ENCODE measurements at regions not wholly inside any gene's neighbourhood (a gene's known extent, or its start where the extent isn't known, plus 50 kb on each side); places are given as distances from the start of the nearest gene placed in this dataset.
"Not testable (repeated sequence)": the region's sequence is repeated elsewhere in the genome, so short reads cannot be mapped to it uniquely, and the experiment has no call there.

DNA sequence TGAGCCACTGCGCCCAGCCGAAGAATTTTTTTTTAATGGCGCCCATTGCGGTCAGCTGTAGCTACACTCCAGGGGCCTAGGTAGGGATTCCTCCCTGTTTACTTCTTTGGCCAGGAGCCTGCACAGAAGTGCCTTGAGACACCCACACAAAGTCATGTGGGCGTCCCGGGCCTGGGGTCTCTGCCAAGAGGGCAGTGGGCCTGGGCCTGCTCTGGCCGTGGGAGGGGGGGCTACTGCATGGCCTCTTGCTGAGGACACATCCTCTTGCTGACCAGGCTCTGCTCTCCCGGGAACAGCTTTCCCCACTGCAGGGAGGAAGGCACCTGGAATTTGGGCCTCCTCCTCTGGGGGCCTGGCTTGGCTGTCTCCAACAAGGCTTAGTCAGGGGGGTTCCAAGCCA is 109.4 kb downstream of the ZNF267 start:
- not testable (repeated sequence) for TF ChIP-seq EZH2 (IDR thresholded peaks at IDR 0.05); POLR2AphosphoS5 (IDR thresholded peaks at IDR 0.05; ENCODE audit: borderline replicate concordance, low read depth, low read length); FOXP2 (optimal IDR thresholded peaks at IDR 0.05; ENCODE audit: control extremely low read depth, extremely low read length, insufficient read depth)

Measured in SK-N-MC (cell line).